GM04503 (cell line): ENCODE measurements at regions not wholly inside any gene's neighbourhood (a gene's known extent, or its start where the extent isn't known, plus 50 kb on each side); places are given as distances from the start of the nearest gene placed in this dataset.

Experiments
- DNase-seq: peaks from one replicate; pipeline ENCODE4 v3.0.0-alpha.2; 2012; ENCODE audit warnings: low read depth

DNA sequence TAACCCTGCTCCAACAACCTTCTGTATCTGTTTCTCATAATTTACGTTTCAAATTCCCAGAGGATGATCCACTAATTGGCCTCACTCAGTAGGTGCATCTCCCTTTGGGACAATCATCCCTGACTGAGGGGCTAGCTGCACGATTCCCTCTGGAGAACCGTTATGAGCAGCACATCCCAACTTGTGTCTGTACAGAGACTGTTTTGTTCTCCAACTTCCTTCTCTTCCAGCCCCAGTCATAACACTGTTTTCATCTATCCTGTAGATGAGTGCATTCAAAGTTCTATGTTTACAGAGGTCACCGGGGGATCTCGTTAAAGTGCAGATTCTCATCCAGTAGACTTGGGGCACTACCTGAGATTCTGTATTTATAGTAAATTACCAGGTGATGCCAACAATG is 187.2 kb downstream of the REEP3 start:
- no peak for DNase-seq

- DNase-seq, result no peak
These were observed 189.5 kb downstream of the REEP3 start for GRCh38 chr10:63710703-63711102.

DNA sequence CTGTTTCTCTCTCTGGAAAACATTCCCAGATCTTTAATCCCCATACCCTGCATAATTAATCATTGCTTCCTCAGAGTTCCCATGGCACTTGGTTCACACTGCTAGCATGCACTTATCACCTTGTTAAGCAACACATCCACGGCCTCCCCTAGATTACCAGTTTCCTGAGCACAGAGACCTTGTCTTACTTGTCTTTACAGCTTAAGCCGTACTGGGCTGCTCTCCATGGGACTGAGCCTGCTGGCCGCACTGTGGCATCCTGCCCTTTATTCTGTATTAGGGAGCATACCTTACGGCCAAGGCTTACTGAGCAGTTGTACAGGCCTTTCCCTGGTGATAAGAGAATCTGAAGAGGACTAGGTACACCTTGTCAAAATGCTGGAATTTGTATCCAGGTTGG is 190.2 kb downstream of the REEP3 start:
- DNase-seq, result no peak

GRCh38 chr10:63711867-63712716 is 190.9 kb downstream of the REEP3 start:
- DNase-seq, result peak; percentile 81

DNA sequence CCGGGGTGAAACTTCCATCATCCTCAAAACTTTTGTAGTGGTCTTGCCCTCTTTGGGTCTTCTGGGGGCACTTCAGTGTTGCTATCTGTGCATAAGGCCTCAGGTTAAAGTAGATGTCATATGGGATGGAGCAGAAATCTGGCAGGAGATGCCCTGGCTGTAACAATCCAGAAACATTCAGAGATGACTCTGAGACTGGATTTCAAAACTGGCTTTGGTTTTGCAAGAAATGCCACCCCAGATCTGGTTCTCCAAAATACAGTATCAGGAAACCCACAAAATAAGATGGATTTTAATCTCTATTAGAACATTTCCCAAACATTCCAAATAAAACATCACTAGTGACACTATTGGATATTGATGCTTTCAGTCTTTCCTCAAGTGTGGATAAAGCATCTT is 191.5 kb downstream of the REEP3 start:
- no peak for DNase-seq

- no peak for DNase-seq
These were observed 192.3 kb downstream of the REEP3 start for GRCh38 chr10:63713191-63714144.

DNA sequence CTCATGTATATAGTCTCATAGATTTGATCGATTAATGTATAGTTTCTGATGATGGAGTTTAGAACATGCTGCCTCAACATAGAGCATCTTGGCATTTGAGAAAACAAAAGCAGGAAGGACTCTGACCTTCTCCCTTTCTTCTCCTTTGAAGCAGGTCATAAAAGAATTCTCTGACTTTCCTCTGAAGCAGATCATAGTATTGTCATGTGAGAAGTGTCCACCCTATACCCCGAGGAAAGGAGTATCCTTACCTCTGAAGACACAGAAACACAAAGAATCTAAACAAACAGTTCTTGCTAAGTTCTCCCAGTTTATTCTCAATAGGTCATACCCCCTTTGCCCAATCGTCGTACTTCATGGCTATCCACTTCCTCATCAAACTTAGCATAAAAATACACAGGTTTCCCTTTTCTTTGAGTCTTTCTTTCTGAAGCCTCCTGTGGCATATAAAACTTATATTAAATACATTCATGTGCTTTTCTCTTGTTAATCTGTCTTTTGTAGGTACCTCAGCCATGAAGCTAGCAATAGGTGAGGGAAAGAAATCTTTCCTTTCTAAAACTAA is 194.9 kb downstream of the REEP3 start:
- no peak for DNase-seq

- DNase-seq, result no peak
These were observed 196.0 kb downstream of the REEP3 start for GRCh38 chr10:63717027-63717715.

DNA sequence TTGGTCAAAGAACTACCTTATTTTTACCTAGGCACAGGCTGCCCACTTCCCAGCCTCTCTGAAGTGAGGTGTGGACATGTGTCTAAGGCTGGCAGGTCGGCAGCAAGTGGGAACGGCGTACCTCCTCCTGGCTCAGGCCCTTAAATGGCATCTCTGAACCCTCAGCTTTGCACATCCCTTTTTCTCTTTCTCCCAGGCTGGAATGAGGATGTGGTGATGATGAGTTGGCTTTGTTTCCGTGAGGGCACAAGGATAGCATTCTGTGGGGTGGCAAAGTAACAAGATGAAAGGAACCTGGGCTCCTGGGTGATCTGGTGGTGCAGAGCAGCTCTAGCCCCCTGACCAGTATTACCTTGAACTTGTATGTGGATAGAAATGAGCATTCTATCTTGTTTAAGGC is 196.8 kb downstream of the REEP3 start:
- no peak for DNase-seq

DNA sequence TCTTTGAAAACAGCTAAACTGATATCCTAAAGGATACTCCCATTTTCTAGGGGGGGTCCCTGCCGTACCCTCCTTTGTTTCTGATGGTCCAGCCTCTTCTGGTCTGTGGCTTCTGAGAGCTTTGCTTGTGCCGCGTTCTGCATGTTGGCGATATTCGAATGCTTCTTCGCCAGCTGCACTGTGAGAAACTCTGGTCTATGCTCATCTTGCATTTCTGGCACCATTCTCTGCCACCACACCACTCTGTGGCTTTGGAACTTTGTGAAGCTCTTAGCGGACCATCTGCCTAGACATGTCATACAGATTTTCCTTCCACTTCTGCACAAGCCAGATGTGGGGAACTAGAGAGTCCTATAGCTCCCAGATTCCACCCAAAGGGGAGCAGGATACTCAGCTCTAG is 197.2 kb downstream of the REEP3 start:
- no peak for DNase-seq

DNA sequence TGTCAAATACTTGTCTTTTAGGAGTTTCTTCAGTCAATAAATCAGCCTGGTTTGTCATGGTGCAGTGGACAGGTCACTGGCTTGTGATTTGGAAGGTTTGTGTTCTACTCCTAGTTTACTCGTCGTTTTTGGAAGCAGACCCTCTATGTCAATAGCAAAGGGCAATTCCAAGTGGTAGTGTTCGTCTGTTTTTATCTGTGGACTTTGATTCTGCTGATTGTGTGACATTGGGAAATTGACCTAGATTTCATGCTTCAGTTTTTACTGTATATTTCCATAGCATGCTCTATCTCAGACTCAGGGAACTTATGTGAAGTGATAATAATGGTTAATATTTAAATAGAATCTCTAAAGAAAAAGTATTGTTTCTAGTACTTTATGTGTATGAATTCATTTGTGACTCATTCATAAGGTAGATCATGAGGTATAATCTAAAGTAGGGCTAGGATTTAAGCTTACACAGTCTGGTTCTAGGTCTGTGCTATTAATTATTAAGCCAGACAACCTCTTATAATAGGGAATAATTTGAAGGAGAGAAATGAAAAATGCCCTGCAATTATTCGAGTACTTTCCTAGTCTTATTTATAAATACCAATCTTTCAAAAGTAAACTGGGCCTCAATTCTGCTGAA is 198.1 kb downstream of the REEP3 start:
- no peak for DNase-seq

DNA sequence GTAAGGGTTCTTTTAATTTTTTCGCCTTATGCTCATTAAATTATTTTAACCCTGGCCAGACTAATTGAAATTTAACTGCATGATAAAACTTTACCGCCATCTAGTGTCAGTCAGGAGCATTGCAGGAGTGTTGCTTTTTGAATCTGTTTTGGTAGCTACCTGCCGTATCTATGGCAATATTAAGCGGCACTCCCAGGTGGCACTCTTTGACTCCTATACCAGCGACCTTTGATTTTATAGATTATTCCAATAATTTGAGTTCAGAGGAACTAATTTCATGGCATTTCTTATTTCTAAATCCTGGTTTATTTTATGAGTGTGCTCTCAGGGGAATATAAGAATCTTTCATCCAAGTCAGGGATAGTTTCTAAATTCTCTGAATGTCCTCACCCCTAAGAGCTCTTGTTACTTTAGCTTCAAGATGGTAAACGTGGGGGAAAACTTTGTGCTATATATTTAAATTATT is 198.9 kb downstream of the REEP3 start:
- no peak for DNase-seq

DNA sequence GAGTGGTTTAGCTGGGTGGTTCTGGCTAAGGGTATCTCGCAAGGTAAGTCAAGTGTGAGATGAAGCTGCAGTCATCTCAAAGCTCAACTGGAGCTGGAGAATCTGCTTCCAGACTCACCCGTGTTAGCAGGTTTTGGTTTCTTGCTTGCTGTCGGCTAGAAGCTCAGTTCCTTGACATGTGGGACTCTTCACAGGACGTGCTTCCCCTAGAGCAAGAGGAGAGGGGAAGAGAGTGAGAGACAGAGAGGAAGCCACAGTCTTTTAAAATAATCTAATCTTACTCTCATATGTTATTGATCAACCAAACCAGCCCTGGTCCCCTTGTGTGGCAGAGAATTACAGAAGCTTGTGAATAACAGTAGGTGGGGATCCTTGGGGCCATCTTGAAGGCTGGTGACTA is 199.5 kb downstream of the REEP3 start:
- no peak for DNase-seq

- peak; percentile 49 for DNase-seq
These were observed 201.3 kb downstream of the REEP3 start for GRCh38 chr10:63722537-63722936.

- no peak for DNase-seq
These were observed 202.1 kb downstream of the REEP3 start for GRCh38 chr10:63723320-63723719.

GRCh38 chr10:63723741-63724140 is 202.5 kb downstream of the REEP3 start:
- no peak for DNase-seq

- no peak for DNase-seq
These were observed 203.7 kb downstream of the REEP3 start for GRCh38 chr10:63724922-63725321.

GRCh38 chr10:63726867-63727266 is 205.7 kb downstream of the REEP3 start:
- no peak for DNase-seq

DNA sequence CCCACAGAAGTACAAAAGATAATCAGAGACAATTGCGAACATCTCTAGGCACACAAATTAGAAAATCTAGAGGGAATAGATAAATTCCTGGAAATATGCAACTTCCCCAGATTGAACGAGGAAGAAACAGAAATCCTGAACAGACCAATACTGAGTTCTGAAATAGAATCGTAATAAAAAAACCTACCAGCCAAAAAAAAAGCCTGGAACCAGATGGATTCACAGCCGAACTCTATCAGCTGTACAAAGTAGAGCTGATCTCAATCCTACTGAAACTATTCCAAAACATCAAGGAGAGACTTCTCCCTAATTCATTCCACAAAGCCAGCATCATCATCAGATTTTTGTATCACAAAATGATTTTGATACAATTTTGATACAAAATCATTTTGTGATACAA is 206.4 kb downstream of the REEP3 start:
- no peak for DNase-seq

DNA sequence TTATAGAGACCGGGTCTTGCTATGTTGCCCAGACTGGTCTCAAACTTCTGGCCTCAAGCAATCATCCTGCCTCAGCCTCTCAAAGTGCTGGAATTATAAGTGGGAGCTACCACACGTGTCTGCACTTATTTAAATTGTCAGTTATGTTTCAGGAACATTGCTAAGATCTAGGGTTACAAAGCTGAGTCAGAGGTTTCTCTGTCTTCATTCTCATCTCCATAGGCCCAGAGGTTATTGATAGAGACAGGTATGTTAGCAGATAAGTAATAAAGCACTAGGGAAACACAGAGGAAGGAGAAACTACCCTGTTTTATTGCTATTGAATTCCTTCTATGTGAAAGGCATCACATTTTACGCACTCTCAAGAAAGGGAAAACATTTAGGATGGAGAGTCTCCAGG is 214.1 kb downstream of the REEP3 start:
- no peak for DNase-seq

DNA sequence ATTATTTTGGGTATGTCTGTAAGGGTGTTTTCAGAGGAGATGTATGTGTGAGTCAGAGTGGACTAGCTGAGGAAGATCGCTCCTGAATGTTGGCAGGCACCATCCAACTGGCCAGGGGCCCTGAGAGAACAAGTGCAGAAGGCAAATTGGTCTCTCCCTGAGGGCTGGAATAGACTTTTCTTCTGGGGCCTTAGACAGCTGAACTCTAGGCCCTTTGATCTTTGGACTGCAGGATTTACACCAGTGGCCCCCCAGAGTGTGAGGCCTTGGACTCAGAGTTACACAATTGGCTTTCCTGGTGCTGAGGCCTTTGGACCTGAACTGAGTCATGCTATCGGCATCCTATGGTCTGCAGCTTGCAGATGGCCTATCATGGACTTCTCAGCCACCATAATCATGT is 217.2 kb downstream of the REEP3 start:
- DNase-seq, result peak; percentile 34
